ENCODE measurements at regions not wholly inside any gene's neighbourhood (a gene's known extent, or its start where the extent isn't known, plus 50 kb on each side); places are given as distances from the start of the nearest gene placed in this dataset.

GRCh38 chr3:194272221-194272620 is 78.9 kb downstream of the CPN2 start:
- TF ChIP-seq EZH2 (IDR thresholded peaks at IDR 0.05; ENCODE audit: borderline replicate concordance): no peak
- TF ChIP-seq CTCF (IDR thresholded peaks at IDR 0.05; ENCODE audit: poor library complexity): no peak
- no peak for TF ChIP-seq EZH2phosphoT487 (IDR thresholded peaks at IDR 0.05; ENCODE audit: low read depth, severe bottlenecking, unreplicated experiment)
